ENCODE measurements at regions not wholly inside any gene's neighbourhood (a gene's known extent, or its start where the extent isn't known, plus 50 kb on each side); places are given as distances from the start of the nearest gene placed in this dataset.

DNA sequence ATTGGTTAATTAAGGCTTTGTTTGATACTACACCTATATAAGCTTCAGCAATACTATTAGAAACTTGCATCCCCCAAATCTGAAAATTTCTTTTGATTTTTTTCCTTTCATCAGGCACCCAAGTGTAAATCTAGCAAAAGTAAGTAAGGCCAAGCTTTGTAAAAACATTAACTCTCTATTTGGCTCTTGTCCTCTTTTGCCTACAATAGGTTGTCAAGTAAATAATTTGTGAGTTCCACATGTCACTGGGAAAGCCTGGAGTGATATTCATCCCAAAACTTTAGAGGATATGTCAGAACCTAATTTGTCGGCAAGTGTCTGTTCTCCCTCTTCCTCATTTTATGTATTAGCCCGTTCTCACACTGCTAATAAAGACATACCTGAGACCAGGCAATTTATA, 492.4 kb downstream of the IPMK start:
- intact Hi-C loops (cut with DNase I) = no loop called here
- H3K9ac ChIP-seq (ENCODE audit: low read depth in 2 of 2, low read length in 2 of 2) = no peak overlapping the region
- no peak overlapping the region for H3K4me3 ChIP-seq
- no peaks in the 10 kb centered on the region for H3K36me3 ChIP-seq
- no peak overlapping the region for H3K27ac ChIP-seq
- TF ChIP-seq, protein P1, sequence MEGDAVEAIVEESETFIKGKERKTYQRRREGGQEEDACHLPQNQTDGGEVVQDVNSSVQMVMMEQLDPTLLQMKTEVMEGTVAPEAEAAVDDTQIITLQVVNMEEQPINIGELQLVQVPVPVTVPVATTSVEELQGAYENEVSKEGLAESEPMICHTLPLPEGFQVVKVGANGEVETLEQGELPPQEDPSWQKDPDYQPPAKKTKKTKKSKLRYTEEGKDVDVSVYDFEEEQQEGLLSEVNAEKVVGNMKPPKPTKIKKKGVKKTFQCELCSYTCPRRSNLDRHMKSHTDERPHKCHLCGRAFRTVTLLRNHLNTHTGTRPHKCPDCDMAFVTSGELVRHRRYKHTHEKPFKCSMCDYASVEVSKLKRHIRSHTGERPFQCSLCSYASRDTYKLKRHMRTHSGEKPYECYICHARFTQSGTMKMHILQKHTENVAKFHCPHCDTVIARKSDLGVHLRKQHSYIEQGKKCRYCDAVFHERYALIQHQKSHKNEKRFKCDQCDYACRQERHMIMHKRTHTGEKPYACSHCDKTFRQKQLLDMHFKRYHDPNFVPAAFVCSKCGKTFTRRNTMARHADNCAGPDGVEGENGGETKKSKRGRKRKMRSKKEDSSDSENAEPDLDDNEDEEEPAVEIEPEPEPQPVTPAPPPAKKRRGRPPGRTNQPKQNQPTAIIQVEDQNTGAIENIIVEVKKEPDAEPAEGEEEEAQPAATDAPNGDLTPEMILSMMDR (IDR thresholded peaks at IDR 0.05) = no peak
- H3K4me1 ChIP-seq = no peaks in the 10 kb centered on the region
- H3K9me3 ChIP-seq = no peaks in the 10 kb centered on the region
- DNase-seq = no peak
- H3K27me3 ChIP-seq = no peaks in the 10 kb centered on the region

DNA sequence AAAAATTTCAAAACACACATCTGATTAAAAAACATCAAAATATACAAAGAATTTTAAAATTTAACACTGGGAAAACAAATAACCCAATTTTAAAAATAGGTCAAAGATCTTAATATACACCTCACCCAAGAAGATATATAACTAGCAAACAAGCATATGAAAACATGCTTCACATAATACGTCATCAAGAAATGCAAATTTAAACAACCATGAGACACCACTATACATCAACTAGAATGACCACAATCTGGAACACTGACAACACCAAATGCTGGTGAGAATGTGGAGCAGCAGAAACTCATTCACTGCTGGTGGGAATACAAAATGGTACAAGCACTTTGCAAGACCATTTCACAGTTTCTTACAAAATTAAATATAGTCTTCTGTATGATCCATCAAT, 498.4 kb downstream of the IPMK start:
- H3K4me3 ChIP-seq = no peak overlapping the region
- intact Hi-C loops (cut with DNase I) = no loop called here
- H3K27me3 ChIP-seq = no peaks in the 10 kb centered on the region
- no peaks in the 10 kb centered on the region for H3K9me3 ChIP-seq
- no peak overlapping the region for H3K9ac ChIP-seq (ENCODE audit: low read depth in 2 of 2, low read length in 2 of 2)
- TF ChIP-seq, protein P1 (IDR thresholded peaks at IDR 0.05) = no peak
- DNase-seq = no peak
- no peak overlapping the region for H3K27ac ChIP-seq
- H3K36me3 ChIP-seq = no peaks in the 10 kb centered on the region
- no peaks in the 10 kb centered on the region for H3K4me1 ChIP-seq

DNA sequence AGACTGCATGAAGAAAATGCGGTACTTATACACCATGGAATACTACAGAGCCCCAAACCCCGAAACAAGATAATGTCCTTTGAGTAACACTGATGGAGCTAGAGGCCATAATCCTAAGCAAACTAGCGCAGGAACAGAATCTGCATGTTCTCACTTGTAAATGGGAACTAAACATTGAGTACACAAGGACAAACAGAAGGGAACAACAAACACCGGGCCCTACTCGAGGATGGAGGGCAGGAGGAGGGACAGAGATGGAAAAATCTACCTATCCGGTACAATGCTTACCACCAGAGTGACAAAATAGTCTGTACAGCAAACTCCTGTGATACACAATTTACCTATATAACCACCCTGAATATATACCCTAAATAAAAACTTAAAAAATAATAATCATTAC, 507.9 kb downstream of the IPMK start:
- DNase-seq = no peak
- Histone ChIP-seq H3K9ac (ENCODE audit: low read depth in 2 of 2, low read length in 2 of 2) (no peak overlapping the region), H3K4me1 (no peaks in the 10 kb centered on the region), H3K27ac (no peak overlapping the region), H3K36me3 (no peaks in the 10 kb centered on the region), H3K4me3 (no peak overlapping the region), H3K27me3 (no peaks in the 10 kb centered on the region), H3K9me3 (no peaks in the 10 kb centered on the region)
- intact Hi-C loops (cut with DNase I) = no loop called here
- TF ChIP-seq, protein P1 (IDR thresholded peaks at IDR 0.05) = no peak

DNA sequence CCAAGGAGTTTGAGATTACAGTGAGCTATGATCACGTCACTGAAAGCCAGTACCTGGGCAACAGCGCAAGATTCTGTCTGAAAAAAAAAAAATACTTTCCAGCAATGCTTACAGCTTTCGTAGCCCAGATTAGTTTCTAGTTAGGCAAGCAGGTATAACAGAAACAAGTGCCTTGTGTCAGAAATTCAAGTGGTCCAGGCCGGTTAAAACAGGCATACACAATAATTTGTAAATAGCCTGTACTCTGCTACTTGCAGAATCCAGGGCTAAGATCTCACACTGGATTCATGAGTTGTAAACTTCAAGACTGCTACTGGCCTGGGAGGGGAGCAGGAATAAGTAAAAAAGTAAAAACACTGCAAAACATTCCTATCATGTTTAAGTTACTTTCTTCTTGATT, 512.9 kb downstream of the IPMK start:
- no peaks in the 10 kb centered on the region for H3K27me3 ChIP-seq

DNA sequence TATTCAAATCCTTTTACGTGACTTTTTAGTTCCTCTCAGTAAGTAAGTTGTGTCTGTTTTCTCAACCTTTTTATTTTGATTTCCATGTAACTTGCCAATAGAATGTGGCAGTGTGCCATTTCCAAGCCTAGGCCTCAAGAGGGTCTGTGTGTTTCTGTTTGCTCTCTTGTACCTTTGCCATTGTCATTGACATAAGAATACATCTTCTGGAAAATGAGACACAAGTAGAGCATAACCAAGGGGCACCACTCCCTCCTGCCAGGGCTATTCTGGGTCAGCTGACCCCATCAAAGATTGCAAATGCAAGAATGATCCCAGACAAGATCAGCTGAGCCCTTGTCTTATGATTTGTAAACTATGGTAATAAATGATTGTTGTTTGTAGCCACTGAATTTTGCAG, 524.0 kb downstream of the IPMK start:
- no peak overlapping the region for H3K9ac ChIP-seq (ENCODE audit: low read depth in 2 of 2, low read length in 2 of 2)
- H3K4me1 ChIP-seq = no peaks in the 10 kb centered on the region
- DNase-seq = no peak
- no peak overlapping the region for H3K4me3 ChIP-seq
- H3K27me3 ChIP-seq = no peaks in the 10 kb centered on the region
- no peaks in the 10 kb centered on the region for H3K9me3 ChIP-seq
- H3K27ac ChIP-seq = no peak overlapping the region
- TF ChIP-seq, protein P1 (IDR thresholded peaks at IDR 0.05) = no peak
- H3K36me3 ChIP-seq = no peaks in the 10 kb centered on the region
- intact Hi-C loops (cut with DNase I) = no loop called here

More for the DNA sequence above, 512.9 kb downstream of the IPMK start:
- no peak overlapping the region for H3K9ac ChIP-seq (ENCODE audit: low read depth in 2 of 2, low read length in 2 of 2)
- no peaks in the 10 kb centered on the region for H3K9me3 ChIP-seq
- TF ChIP-seq, protein P1 (IDR thresholded peaks at IDR 0.05) = no peak
- DNase-seq = no peak
- intact Hi-C loops (cut with DNase I) = no loop called here
- H3K36me3 ChIP-seq = no peaks in the 10 kb centered on the region
- no peak overlapping the region for H3K4me3 ChIP-seq
- H3K27ac ChIP-seq = no peak overlapping the region
- H3K4me1 ChIP-seq = no peaks in the 10 kb centered on the region

DNA sequence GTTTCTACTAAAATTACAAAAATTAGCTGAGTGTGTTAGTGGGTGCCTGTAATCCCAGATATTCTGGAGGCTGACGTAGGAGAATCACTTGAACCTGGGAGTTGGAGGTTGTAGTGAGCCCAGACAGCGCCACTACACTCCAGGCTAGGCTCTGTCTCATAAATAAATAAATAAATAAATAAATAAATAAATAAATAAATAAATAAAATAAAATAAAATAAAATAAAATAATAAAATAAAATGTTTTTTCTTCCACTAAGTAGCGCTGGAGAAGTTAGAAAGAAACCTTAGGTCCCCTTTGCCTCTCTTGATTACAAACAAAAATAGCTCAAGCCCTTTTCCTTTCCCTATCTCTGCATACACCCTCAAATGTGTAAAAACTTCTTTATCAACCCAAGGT, 525.9 kb downstream of the IPMK start:
- TF ChIP-seq, protein P1 (IDR thresholded peaks at IDR 0.05) = no peak
- intact Hi-C loops (cut with DNase I) = no loop called here
- H3K36me3 ChIP-seq = no peaks in the 10 kb centered on the region
- no peak overlapping the region for H3K9ac ChIP-seq (ENCODE audit: low read depth in 2 of 2, low read length in 2 of 2)
- no peak for DNase-seq
- no peaks in the 10 kb centered on the region for H3K9me3 ChIP-seq
- H3K27ac ChIP-seq = no peak overlapping the region
- no peaks in the 10 kb centered on the region for H3K4me1 ChIP-seq
- no peak overlapping the region for H3K4me3 ChIP-seq
- H3K27me3 ChIP-seq = no peaks in the 10 kb centered on the region
